HG03432 (cell line): ENCODE measurements at regions not wholly inside any gene's neighbourhood (a gene's known extent, or its start where the extent isn't known, plus 50 kb on each side); places are given as distances from the start of the nearest gene placed in this dataset.
"Not testable (repeated sequence)": the region's sequence is repeated elsewhere in the genome, so short reads cannot be mapped to it uniquely, and the experiment has no call there.

Experiments
- ATAC-seq: cut with Tn5 transposase; IDR thresholded peaks from one replicate; pipeline ENCODE4 v1.9.1; 2021; ENCODE audit warnings: mild to moderate bottlenecking, moderate library complexity; ENCODE audit not compliant: unreplicated experiment

DNA sequence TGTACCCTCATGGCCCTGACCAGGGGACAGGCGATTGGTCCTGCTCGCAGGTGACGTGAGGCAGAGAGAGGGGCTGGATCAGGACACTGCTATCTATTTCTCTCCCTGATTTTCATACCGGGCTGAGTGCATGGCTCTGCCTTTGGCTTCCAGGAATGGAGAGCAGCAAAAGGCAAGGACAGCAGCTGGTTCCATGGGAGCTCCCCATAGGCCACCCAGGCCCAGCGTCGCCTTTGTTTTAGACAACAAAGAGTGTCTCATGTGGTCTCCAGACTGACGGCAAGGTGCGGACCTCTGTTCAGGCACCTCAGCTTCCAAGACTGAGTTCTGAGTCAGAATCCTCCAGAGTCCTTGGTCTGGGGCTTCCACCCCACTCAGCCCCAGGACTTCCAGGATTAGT, 123.1 kb downstream of the VEGFA start:
- ATAC-seq: no peak

DNA sequence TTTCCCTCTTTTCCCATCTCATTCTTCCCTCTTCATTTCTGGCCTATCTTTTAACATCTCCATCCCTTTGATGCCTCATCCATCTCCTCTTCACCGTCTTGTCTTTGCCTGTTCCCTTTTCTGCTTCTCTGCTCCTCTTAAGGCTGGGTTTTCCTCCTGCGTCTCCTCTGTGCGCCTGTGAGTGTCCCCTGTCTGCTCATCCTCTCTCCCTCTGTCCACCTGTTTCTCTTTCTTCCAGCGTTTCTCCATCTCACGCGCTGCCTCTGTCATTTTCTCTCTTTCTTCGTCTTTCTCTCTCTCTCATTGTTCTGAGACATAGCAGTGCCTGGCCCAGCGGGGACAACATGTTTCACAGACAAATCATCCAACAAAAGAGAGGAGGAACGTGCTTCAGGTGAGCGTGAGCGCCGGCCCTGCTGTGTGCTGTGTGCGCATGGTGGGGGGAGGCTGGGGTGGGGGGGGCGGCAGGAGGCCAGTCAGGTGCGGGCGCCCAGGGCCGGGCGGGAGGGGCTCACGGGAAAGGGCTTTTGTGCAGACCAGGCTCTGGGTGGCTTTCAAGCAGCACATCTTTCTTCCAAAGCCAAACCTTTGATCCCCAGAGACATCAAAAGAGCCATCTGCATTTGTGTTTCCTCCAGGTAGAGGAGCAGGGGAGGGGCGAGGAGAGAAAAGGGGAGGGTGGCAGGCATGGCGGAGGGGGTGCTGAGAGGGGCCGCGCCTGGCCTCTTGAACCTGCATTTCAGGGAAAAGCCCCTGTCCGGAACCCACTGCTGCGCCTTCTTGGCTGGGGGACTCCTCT, 121.3 kb downstream of the VEGFA start:
- no peak for ATAC-seq

DNA sequence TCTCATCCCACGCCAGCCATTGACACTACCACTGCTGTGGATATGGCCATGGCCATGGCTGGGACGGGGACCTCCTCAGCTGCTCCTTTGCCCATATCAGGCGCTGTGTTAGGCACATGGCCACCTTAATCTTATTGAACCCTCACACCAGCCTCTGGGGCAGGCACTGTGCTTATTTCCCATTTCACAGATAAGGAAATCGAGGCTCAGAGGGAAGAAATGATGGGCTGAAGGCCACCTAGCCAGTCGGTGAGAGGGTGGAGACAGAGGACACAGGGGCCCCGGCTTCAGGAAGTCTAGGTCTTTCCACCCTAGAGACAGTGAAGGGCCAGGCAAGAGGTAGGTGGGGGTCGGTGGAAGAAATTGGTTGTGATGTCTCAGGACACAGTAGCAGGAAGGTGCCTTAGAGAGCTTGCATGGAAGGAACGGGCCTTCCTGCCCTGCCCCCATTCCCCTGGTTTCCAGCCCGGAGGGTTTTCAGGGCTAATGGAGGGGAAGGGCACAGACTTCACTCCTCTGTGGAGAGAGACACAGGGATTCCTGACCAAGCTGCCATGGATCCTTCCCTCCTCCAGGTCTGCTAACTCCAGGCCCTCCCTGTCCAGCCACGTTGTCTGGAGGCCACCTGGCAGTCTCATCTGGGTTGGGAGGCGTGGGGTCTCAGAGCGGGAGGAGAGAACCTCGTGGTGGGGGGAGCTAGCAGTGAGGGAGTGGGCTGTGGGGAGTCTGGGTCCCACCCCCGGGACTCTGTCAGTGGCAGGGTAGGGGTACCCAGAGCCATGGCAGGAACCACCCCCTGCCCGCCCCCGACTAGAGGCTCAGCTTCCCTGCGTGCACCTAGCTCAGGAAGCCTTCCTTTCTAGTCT, 120.4 kb downstream of the VEGFA start:
- no peak for ATAC-seq

DNA sequence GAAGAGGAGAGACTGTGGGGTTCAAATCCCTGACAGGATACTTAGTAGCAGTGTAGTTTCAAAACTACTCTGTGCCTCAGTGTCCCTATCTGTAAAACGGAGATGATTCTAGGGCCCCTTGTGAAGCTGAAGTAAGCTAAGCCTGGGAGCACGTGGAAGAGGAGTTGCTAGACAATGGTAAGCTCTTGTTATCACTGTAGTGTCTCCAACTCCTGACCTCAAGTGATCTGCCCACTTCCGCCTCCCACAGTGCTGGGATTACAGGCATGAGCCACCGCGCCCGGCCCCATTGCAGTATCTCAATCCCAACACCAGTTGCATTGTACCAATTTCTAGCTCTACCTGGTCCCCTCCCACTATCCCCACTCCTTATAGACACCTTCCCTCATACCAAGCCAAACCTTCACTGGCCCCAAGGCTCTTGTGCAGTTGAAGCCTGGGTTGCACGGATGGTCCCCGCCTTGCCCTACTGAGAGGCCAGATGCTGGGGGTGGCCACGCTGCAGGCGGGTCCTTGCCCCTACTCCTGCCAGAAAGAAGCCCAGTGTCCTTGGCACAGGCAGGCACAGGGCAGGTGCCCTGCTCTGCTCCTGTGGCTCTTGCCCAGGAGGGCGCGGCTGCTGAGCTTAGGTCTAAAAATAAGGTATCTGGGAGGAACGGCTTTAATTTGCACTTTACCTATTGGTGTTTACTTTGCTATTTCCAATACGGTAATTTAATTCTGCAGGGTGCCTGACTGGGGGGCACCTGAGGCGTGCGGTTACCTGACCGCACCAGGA, 118.1 kb downstream of the VEGFA start:
- ATAC-seq: no peak

DNA sequence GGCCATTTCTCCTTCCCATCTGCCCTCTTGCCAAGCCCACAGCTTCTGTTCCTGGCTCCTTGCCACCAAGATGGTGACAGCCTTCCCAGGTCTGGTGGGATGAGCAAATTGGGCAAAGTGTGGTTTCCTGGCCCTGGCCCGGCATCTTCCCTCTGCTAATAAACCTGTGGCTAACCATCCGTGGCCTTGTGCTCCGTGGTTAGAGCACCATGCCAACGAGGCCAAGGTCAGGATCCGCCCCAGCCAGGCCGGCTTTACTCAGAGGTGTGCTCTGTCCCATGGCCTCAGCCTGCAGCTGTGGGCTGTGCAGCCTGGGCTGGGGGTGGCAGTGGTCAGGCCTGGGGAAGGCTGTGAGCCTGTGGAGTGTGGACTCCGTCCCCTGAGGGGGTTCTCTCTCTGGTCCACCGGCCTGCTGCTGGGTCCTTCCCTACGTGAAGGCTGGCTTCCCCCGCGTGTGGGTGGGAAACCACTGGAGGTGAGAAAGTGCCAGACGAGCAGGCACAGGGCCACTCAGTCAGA, 117.4 kb downstream of the VEGFA start:
- ATAC-seq: no peak

DNA sequence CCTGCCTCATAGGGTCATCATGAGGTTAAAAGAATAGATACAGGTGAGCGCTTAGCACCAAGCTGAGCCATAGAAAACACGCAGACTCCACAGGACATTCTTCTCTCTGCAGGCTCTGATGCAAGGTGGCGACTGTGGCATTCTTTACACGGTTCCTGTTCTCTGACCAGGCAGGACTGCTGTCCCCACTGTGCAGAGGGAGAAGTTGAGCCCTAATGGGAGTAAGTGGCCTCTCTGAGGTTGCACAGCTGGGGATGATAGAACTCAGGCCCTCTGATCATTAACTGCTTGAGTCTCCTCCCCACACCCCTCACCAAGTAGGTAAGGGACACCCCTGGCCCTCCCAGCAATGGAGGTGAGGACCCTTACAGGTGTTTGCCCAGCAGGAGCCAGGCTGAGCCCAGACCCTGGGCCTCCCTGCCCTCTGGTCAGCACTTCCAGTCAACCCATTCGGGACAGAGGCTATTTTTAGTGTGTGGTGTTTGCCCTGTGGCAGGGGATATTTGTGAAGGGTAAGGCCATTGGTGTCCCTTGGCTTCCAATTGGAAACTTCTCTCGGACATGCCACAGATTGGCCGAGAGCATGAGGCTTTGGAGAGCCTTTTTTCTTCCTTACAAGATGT, 116.8 kb downstream of the VEGFA start:
- no peak for ATAC-seq

DNA sequence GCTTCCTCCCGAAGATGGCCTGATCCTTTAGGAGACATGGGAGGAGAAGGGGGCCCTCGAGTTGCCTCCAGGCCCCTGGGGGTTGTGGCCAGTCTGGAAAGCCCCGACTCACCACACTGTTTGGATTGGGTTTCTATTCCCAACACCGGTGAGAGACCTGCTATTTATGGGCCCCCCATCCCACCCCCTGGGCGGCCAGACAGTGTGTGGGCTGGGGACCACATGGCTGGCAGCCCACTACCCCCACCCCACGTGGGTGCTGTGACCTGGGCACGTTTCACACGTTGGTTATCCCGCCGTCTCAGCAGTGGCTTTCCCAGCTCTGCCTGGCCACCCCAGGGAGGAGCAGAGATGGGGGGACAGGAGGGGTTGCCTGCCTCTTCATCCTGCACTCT, 116.1 kb downstream of the VEGFA start:
- no peak for ATAC-seq

DNA sequence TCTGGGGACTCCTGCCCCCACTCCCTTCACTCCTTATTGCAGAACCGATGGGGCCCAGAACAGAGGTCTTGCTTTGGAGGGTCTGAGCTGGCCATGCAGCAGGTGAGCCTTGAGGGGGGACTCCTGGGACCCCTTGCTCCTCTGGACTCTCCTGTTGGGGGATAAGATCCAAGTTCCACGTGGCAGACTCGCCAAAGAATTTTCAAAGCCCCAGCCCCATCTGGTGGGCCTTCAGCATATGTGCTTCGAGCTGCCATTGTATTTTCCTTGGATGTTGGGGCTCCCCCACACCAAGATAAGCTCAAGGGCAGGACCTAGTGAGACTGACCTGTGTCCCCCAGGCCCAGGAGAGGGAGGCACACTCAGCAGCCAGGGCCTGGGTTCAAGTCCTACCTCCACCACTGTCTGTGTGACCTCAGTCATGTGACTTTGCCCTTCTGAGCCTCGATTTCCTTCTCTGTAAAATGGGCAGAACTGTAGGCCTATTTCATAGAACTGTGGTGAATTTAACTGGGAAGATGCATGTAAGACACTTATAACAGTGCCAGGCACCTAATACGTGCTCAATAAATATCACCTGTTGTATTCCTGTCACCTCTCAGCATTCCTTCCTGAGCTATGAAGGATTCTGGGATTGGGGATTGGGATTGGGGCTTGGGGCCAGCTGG, 115.5 kb downstream of the VEGFA start:
- ATAC-seq: no peak

DNA sequence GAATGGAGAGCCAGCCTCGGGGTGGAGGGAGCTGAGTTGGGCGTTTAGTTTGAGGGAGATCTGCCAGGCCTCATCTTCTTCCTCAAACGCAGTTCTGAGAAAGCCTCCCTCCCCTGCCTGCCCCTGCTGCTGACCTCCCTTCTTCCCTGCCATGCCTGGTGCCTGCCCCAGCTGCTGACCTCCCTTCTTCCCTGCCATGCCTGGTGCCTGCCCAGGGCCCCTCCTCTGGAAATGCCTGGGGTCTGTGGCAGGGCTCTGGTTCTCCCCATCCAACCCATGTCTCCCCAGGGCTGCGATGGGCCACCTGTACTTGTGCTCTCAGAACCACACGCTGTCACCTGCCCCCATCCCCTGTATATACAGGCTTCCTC, 114.6 kb downstream of the VEGFA start:
- no peak for ATAC-seq

DNA sequence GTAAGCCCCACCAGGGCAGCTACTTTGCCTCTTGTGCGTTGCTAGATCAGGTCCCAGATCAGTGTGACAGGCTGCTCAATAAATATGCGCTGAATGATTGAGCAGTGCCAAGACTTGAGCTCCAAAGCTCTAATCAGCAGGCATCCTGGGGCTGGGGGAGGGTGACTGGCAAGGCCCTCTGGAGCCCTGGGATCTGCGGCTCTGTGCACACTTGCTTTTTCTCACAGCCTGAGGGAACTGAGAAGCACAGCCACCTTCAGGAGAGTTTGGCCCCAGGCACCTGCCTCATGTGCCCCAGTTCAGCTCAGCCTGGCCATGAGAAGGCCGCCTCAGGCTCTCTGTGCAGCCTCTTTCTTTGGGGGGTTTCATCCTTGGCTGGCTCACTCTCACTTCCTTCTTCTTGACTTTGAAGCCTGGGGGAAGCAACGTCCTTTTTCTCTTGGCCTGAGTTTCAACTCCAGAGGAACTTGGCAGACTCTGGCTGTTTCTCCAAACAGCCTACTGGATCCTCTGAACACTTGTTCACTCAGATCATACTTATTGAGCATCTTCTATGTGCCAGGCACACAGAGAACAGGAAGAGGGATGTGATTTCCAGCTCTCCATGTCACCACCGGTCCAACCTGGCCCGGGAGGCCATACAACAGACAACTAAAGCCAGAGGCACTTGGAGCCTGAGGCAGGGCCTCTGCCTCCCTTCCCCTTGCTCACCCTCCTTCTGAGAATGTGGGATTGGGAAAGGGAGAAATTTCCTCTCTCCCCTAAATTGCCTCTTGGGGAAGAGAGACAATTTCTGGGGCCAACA, 114.0 kb downstream of the VEGFA start:
- peak; percentile 66 for ATAC-seq

DNA sequence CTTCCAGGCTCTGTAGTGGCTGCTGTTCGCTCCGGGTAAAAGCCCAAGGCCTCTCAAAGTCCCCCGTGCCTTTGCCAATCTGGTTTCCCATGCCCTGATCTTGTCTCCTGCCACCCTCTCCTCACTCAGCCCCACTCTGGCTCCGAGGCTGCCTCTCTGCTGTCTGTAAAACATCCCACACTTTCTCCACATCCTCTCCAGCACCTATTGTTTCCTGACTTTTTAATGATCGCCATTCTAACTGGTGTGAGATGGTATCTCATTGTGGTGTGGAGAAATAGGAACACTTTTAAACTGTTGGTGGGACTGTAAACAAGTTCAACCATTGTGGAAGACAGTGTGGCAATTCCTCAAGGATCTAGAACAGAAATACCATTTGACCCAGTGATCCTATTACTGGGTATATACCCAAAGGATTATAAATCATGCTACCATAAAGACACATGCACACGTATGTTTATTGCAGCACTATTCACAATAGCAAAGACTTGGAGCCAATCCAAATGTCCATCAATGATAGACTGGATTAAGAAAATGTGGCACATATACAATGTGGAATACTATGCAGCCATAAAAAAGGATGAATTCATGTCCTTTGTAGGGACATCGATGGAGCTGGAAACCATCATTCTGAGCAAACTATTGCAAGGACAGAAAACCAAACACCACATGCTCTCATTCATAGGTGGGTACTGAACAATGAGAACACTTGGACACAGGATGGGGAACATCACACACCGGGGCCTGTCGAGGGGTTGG, 112.9 kb downstream of the VEGFA start:
- ATAC-seq: not testable (repeated sequence)

DNA sequence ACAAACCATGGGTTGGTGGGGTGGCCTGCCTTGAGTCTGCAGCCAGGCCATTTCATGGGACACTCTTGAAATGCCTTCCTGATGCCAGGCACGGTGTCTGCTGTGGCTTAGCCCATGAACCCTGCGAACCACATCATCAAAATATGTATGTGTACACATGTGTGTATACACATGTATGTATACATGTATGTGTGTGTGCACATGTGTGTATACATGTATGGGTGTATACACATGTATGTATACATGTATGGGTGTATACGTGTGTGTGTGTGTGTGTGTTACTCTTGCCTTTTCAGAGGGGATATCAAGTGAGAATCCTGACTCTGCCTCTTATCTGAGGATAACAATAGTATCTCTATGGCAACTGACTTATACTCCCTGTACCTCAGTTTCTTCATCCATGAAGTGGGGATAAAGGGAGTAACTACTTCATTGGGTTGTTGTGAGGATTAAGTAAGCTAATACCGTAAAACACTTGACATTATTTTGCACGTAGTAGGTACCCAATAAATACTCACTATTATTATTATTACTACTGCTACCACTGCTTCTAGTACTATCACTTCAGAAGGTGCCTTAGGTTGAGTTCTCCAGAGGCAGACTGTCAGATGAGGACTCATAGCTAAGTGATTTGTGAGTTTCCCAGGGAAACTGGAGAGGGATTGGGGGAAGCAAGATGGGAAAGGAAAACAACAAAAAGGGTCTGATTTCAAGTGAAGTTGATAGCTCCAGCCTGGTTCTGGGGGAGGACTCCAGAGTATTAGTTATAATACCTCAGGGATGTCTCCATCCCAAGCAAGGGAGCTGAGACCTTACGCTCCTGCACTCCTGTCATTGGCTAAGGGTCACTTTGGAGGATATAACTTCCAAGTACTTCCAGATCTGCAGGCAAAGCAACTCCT, 110.5 kb downstream of the VEGFA start:
- no peak for ATAC-seq

DNA sequence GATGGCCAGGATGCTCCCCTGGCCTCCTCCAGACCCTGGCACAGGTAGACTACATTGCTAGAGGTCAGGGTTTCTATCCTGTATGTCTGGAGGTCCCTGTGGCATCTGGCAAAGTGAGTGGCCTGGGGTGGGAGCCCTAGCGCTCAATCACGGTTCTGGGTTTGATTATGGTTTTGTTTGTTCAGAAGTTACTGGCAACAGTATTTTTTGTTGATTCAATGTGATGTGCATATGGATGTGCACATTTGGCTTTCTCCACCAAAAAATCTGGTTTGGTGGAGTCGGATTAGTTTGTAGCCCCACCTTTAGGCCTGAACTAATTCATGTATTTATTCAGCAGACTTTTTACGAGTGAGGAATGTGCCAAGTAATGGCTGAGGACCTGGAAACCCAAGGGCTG, 109.7 kb downstream of the VEGFA start:
- no peak for ATAC-seq

DNA sequence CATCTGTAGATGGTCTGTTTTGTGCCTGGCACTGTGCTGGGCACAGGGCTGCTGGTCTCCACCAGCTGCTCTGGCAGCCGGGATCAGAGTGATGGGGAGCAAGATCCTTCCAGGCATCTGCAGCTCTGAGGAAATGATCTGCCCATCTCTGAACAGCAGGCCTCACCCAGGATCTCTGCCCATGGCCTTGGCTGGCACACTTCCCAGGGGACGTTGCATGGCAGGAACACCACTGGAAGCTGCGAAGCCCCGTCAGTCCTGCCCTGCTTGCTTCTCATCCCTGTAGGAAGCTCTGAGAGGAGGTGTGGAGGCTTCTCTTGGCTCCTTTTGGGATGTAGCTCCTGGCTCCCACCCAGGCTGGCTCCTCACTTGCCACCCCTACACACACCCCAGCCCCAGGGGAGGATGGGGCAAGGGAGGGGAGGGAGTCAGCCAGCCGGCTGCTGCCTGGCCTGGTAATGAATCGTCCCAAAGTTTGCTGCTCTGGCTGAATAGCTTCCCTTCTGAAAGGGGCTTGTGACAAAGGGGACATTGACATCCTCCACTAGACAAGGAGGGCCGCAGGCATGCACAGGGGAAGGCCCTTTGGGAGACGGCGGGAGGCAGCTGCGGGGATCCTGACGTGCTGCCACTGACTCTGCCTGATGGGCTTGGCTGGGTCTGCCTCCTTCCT, 108.9 kb downstream of the VEGFA start:
- no peak for ATAC-seq

DNA sequence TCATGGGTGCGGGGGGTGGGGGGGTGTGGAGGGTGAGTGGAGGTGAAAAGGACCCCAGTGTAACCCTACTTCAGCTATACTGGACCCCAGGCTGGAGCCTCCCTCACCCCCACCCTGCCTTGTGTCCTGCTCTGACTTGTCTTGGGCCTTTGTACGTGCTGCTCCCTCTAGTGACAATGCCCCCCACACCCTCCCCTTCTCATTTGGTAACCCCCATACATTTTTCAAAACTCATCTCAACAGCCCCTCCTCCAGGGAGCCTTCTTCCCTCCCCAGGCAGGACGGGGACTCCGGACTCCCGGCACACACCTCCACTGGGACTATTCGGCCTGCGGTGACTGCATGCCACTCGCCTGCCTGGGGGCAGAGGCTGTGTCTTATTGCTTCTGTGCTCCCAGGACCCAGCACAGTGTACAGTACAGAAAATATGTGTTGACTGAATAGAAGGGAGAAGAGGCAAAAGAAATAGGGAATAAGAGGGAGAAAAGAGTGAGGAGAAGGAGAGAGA, 108.2 kb downstream of the VEGFA start:
- no peak for ATAC-seq

DNA sequence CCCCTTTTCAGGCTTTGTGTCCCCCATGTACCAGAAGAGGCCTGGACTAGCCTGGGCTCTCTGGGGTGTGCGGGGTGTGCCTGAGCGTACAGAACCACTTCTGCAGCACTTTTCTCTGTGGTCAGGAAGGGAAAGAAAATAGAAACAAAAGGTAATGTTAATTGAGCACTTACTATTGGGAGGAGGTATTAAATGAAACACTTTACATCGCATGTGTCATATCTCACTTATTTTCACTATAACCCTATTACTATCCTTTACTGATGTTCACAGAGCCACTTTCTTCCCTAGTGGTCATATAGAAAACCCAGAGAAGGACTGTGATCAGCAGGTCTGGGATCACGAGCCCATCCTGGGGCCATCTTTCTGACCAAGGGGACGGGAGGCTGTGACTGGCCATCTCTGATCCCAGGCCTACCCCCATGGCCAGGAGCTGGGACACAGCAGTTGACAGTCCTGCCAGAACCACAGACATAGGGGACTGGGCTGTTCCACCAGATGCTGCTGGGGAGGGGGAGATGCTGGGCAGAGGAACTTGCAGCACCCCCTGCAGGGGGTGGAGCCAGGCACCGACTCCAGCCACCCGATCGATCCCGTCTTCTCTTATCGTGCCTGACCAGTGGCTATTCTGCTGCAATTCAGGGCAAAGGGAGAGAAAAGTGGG, 107.6 kb downstream of the VEGFA start:
- ATAC-seq: no peak
